Mammary epithelial cell (primary cell): ENCODE measurements at regions not wholly inside any gene's neighbourhood (a gene's known extent, or its start where the extent isn't known, plus 50 kb on each side); places are given as distances from the start of the nearest gene placed in this dataset.

ENCODE experiments used
- CTCF ChIP-seq, 2 donors: IDR thresholded peaks in 1 of 2; conservative IDR thresholded peaks in 1 of 2; 2 replicates each; pipeline ENCODE4 v1.5.1; 2011 to 2012; ENCODE audit warnings: inconsistent platforms in 2 of 2, low read length in 2 of 2, mild to moderate bottlenecking in 2 of 2, control low read depth in 1 of 2, low read depth in 1 of 2; ENCODE audit not compliant: insufficient read depth in 1 of 2; ENCODE audit errors: extremely low read depth in 1 of 2
- EZH2 ChIP-seq: IDR thresholded peaks from 2 replicates; pipeline ENCODE4 v1.6.1; 2012; ENCODE audit warnings: low read length, inconsistent platforms, borderline replicate concordance

GRCh38 chr7:68689087-68689433 lies 909.2 kb upstream of the AUTS2 start:
- TF ChIP-seq CTCF (conservative IDR thresholded peaks at IDR 0.05 in 1 of 2, IDR thresholded peaks at IDR 0.05 in 1 of 2; ENCODE audit: extremely low read depth in 1 of 2, insufficient read depth in 1 of 2, low read depth in 1 of 2, low read length in 2 of 2), result no peak
- TF ChIP-seq EZH2, result no peak
